OCI-LY3 (cell line): ENCODE measurements at regions not wholly inside any gene's neighbourhood (a gene's known extent, or its start where the extent isn't known, plus 50 kb on each side); places are given as distances from the start of the nearest gene placed in this dataset.
A peak's percentile ranks its signal among the peaks of the same experiment; 100 is the strongest.

Source experiments
- H2AFZ ChIP-seq: fragments of 200-600, 300-600 bp; shearing (Covaris generic); 2 replicates; pipeline ENCODE4 v1.6.0; 2014; ENCODE audit warnings: antibody characterized with exemption, low read depth, low read length
- H3K27ac ChIP-seq: fragments of 200-600, 300-600 bp; sonication (generic); 2 replicates; pipeline ENCODE4 v1.5.1; 2014; ENCODE audit warnings: mild to moderate bottlenecking, low read length, moderate library complexity, mixed read lengths
- H3K27me3 ChIP-seq: fragments of 200-600, 300-600 bp; sonication (generic); 2 replicates; pipeline ENCODE4 v1.6.1; 2014; ENCODE audit warnings: low read depth, low read length, mixed read lengths
- H3K36me3 ChIP-seq: fragments of 200-600, 300-600 bp; sonication (generic); replicated peaks from 2 replicates; pipeline ENCODE3; 2014; ENCODE audit warnings: low read depth, low read length, mixed read lengths
- H3K4me1 ChIP-seq: fragments of 300-600, 200-600 bp; sonication (generic); 2 replicates; pipeline ENCODE4 v1.6.1; 2014; ENCODE audit warnings: low read length, mixed read lengths
- H3K4me2 ChIP-seq: fragments of 200-600, 300-600 bp; sonication (generic); 2 replicates; pipeline ENCODE4 v1.6.1; 2014; ENCODE audit warnings: low read length, mixed read lengths
- H3K4me3 ChIP-seq: fragments of 300-600, 200-600 bp; sonication (generic); 2 replicates; pipeline ENCODE4 v1.5.1; 2014; ENCODE audit warnings: antibody characterized with exemption, mild to moderate bottlenecking, low read length, moderate library complexity
- H3K79me2 ChIP-seq: fragments of 300-600, 200-600 bp; shearing (Covaris generic); 2 replicates; pipeline ENCODE4 v1.6.1; 2014; ENCODE audit warnings: mild to moderate bottlenecking, low read length, mixed read lengths
- H3K9ac ChIP-seq: fragments of 300-600, 200-600 bp; shearing (Covaris generic); 2 replicates; pipeline ENCODE4 v1.6.0; 2014; ENCODE audit warnings: mild to moderate bottlenecking, low read length, moderate library complexity
- H3K9me3 ChIP-seq: fragments of 200-600, 300-600 bp; shearing (Covaris generic); 2 replicates; pipeline ENCODE4 v1.6.1; 2014; ENCODE audit warnings: low read length, mixed read lengths; ENCODE audit not compliant: insufficient read depth
- H4K20me1 ChIP-seq: fragments of 200-600, 300-600 bp; sonication (generic); 2 replicates; pipeline ENCODE4 v1.6.1; 2016; ENCODE audit warnings: low read length, mixed read lengths; ENCODE audit not compliant: insufficient read depth
- CTCF ChIP-seq: fragments of 200-600, 300-600 bp; sonication (generic); IDR thresholded peaks from 2 replicates; pipeline ENCODE4 v1.5.1; 2014; ENCODE audit warnings: antibody characterized with exemption, low read length, low read depth
- EZH2phosphoT487 ChIP-seq: fragments of 200-600 bp; shearing (Covaris generic); IDR thresholded peaks from 2 replicates; pipeline ENCODE4 v1.6.1; 2018; ENCODE audit warnings: antibody characterized with exemption, mixed run types, low read depth

DNA sequence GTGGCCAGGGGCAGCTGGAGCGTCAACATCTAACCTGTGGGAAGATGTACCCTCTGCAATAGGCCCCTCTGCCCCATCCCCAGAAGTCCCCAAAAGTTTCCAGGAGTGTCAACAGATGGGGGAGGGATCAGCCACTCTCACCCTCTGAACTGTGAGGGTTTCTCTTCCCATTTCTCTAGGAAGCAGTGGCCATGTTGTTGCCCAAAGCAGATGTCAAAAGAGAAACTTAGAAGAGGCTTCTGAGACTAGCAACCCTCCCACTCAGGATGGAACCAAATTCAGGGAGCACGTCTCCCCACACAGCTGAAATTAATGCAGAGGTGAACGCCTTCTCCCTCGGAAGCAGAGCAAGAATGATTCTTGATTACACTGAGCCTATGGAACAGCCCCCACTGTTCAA lies 70.3 kb downstream of the ARL4C start:
- no peaks in the 10 kb centered on the region for H3K9me3 ChIP-seq
- no peaks in the 10 kb centered on the region for H3K79me2 ChIP-seq
- H3K27ac ChIP-seq = peak overlapping the region; percentile 26; the same call in 1 of the 2 replicates
- peaks cover 22% of the 10 kb centered on the region for H3K4me1 ChIP-seq
- TF ChIP-seq CTCF (no peak), EZH2phosphoT487 (no peak)
- H2AFZ ChIP-seq = peak overlapping the region; percentile 89; the same call in 1 of the 2 replicates
- peak overlapping the region; percentile 15; the same call in 1 of the 2 replicates for H3K9ac ChIP-seq
- peak overlapping the region; percentile 56 for H3K4me2 ChIP-seq
- no peaks in the 10 kb centered on the region for H4K20me1 ChIP-seq
- no peaks in the 10 kb centered on the region for H3K27me3 ChIP-seq
- H3K4me3 ChIP-seq = peak overlapping the region; percentile 31
- H3K36me3 ChIP-seq = no peaks in the 10 kb centered on the region

DNA sequence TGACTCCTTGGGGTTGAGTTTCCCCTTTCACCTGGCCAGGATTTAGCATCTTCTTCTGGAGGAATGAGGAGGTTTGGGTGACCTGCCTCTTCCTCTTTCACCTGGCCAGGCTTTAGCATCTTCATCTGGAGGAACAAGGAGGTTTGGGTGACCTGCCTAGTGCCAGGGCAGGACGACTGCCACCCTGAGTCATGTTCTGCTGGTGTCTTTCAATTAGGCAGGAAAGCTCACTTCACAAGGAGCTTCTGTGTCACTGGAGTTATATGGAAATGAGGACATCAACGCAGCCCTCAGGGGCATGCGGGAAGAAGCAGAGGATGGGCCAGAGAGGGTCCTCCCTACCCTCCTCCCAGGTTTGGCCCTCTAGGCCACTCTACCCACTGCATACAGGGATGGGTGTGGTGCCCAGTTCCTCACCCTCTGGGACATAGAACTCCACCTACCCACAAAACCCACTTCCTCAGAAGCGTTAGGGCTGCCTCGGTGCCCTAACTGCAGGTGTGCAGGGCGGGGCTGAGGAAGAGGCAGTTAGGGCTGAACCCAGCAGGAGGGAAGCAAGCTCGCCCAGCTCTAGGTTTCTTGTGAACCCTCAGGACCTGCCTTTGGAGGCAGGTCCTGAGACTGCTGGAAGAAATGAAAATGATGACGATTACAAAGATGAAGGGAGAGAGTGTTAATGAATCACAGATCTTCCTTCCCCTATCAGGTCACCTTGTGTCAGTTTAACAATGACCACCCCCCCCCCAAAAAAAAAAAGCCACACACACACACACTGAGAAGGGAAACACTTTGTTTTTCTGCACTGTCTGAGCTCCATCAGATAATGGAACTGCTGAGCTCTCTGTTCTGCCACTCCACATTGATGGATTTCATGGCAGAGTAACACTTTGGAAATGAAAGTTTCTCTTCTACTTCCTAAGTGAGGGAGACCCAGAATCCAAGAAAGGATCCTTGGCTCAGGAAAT lies 71.0 kb downstream of the ARL4C start:
- Histone ChIP-seq H3K27me3 (no peaks in the 10 kb centered on the region), H3K9me3 (no peaks in the 10 kb centered on the region), H3K4me3 (peak overlapping the region; percentile 31; the same call in 1 of the 2 replicates), H4K20me1 (no peaks in the 10 kb centered on the region), H3K36me3 (no peaks in the 10 kb centered on the region), H3K79me2 (no peaks in the 10 kb centered on the region), H3K4me1 (peaks cover 22% of the 10 kb centered on the region), H3K9ac (0 out of 2 replicates have a peak overlapping the region, but pooled peaks have one; percentile 15), H3K4me2 (peak overlapping the region; percentile 56), H3K27ac (peak overlapping the region; percentile 15; the same call in 1 of the 2 replicates), H2AFZ (peak overlapping the region; percentile 89; the same call in 1 of the 2 replicates)
- no peak for TF ChIP-seq EZH2phosphoT487
- no peak for TF ChIP-seq CTCF

GRCh38 chr2:234423884-234424283 lies 73.0 kb downstream of the ARL4C start:
- Histone ChIP-seq H3K79me2 (no peaks in the 10 kb centered on the region), H3K36me3 (no peaks in the 10 kb centered on the region), H3K9ac (no peak overlapping the region), H3K27ac (no peak overlapping the region), H2AFZ (no peak overlapping the region), H4K20me1 (no peaks in the 10 kb centered on the region), H3K4me3 (no peak overlapping the region), H3K27me3 (no peaks in the 10 kb centered on the region), H3K4me1 (peaks cover 22% of the 10 kb centered on the region), H3K9me3 (no peaks in the 10 kb centered on the region), H3K4me2 (no peak overlapping the region)
- TF ChIP-seq EZH2phosphoT487 = no peak
- TF ChIP-seq CTCF = no peak

DNA sequence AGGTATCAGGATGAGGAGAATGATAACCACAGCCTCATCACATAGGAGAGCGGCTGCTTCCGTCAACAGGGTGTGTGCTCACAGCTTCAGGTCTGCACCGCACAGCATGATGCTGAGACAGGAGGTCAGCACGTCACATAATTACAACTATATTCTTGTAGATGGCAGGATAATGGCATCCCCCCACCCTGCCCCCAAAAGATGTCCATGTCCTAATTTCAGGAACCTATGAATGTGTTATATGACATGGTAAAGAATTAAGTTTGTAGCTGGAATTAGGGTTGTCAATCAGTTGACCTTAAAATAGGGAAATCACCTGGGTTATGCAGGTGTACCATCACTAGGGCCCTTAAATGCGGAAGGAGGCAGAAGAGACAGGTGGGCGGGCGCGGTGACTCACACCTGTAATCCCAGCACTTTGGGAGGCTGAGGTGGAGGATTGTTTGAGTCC lies 73.9 kb downstream of the ARL4C start:
- H3K27ac ChIP-seq = no peak overlapping the region

More for the DNA sequence above, 73.9 kb downstream of the ARL4C start:
- H3K27me3 ChIP-seq = no peaks in the 10 kb centered on the region
- H3K36me3 ChIP-seq = no peaks in the 10 kb centered on the region
- H3K79me2 ChIP-seq = no peaks in the 10 kb centered on the region
- H3K9ac ChIP-seq = no peak overlapping the region
- no peaks in the 10 kb centered on the region for H4K20me1 ChIP-seq
- H3K4me1 ChIP-seq = peaks cover 22% of the 10 kb centered on the region
- H3K4me2 ChIP-seq = no peak overlapping the region
- TF ChIP-seq EZH2phosphoT487 = no peak
- no peak for TF ChIP-seq CTCF
- H3K4me3 ChIP-seq = no peak overlapping the region
- no peaks in the 10 kb centered on the region for H3K9me3 ChIP-seq
- no peak overlapping the region for H2AFZ ChIP-seq
